Aorta (tissue), 5 donors: ENCODE measurements at regions not wholly inside any gene's neighbourhood (a gene's known extent, or its start where the extent isn't known, plus 50 kb on each side); places are given as distances from the start of the nearest gene placed in this dataset.

Source experiments
- ATAC-seq: fragments of 200-7000 bp; cut with Tn5 transposase; one replicate; pipeline ENCODE4 v1.9.1; 2022; ENCODE audit warnings: moderate library complexity; ENCODE audit not compliant: low FRiP score
- DNase-seq, 2 donors: peaks; one replicate each; pipeline ENCODE4 v3.0.0-alpha.2; 2020
- H3K27ac ChIP-seq, 2 donors: one replicate each; pipeline ENCODE4 v1.5.1; 2013; ENCODE audit warnings: low read length in 2 of 2, mild to moderate bottlenecking in 2 of 2, moderate library complexity in 2 of 2, control low read depth in 1 of 2, inconsistent platforms in 1 of 2, low read depth in 1 of 2
- H3K27me3 ChIP-seq, 2 donors: one replicate each; pipeline ENCODE4 v1.6.1; 2013; ENCODE audit warnings: control low read depth in 1 of 2, low read length in 1 of 2, mild to moderate bottlenecking in 1 of 2, moderate library complexity in 1 of 2; ENCODE audit not compliant: insufficient read depth in 2 of 2, control insufficient read depth in 1 of 2
- H3K36me3 ChIP-seq, 2 donors: one replicate each; pipeline ENCODE4 v1.6.1; 2013; ENCODE audit warnings: control low read depth in 1 of 2, low read length in 1 of 2, mild to moderate bottlenecking in 1 of 2; ENCODE audit not compliant: insufficient read depth in 2 of 2, control insufficient read depth in 1 of 2
- H3K4me1 ChIP-seq, 2 donors: one replicate each; pipeline ENCODE4 v1.6.1; 2013; ENCODE audit warnings: low read length in 2 of 2, control low read depth in 1 of 2, mild to moderate bottlenecking in 1 of 2, moderate library complexity in 1 of 2; ENCODE audit not compliant: insufficient read depth in 2 of 2, control insufficient read depth in 1 of 2
- H3K4me3 ChIP-seq, 2 donors: one replicate each; pipeline ENCODE4 v1.5.1; 2013; ENCODE audit warnings: low read length in 2 of 2, control low read depth in 1 of 2, mild to moderate bottlenecking in 1 of 2
- H3K9me3 ChIP-seq: one replicate; pipeline ENCODE4 v1.6.1; 2013; ENCODE audit warnings: mild to moderate bottlenecking, low read length; ENCODE audit not compliant: control insufficient read depth
- WGBS, 2 donors: extraction: QIAGEN DNeasy Blood & Tissue Kit; methylation state at CpG; one replicate each; pipeline ENCODE4 v1.1.7; 2013; 5-methylcytosine and 5-hydroxymethylcytosine counted together
- intact Hi-C, 2 donors: fragments of 100-400 bp; cut with DNase I; formaldehyde crosslinking; loops; one replicate each; pipeline versions ENCODE4 v1.14.2 to v1.15.0; 2022
- donor health status: healthy with polysubstance abuse.
- donor health status: Bipolar disorder and iron deficiency.
- donor health status: DM: no; HTN: no; CAD: no.
- donor health status: DM: no; HTN: no; CAD: no.
- donor health status: DM: yes; HTN: yes; CAD: no.

DNA sequence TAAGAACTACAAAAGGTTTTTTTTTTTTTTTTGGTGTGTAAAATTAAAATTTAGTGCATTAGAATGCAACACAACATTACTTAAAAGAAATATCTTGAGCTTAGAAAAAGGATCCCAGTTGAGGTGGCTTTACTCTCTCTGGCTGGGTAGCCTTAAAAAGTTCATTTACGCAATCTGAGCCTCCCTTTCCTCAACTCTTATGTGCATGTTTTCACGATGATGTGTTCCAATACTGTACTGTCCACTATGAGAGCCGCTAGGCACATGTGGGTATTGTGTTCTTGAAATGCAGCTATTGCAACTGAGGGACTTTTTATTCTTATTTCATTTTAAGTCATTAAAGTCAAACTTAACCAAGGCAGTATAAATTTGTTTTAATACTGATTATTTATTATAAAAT is 460.9 kb upstream of the SYT1 start:
- DNase-seq: no peak
- 78 to 82% methylated on average over 3 of the region's 3 CpGs for WGBS, 2 donors
- Histone ChIP-seq H3K4me3 (no peak overlapping the region), H3K9me3 (no peaks in the 10 kb centered on the region), H3K27me3 (no peaks in the 10 kb centered on the region), H3K36me3 (no peaks in the 10 kb centered on the region), H3K27ac (no peak overlapping the region), H3K4me1 (no peaks in the 10 kb centered on the region)
- ATAC-seq: no peak
- intact Hi-C loops: no loop called here

GRCh38 chr12:78406213-78406612 is 458.4 kb upstream of the SYT1 start:
- no peaks in the 10 kb centered on the region for H3K4me1 ChIP-seq
- intact Hi-C loops: no loop called here
- H3K27ac ChIP-seq: no peak overlapping the region
- no peaks in the 10 kb centered on the region for H3K36me3 ChIP-seq
- no peaks in the 10 kb centered on the region for H3K9me3 ChIP-seq
- no peak overlapping the region for H3K4me3 ChIP-seq
- ATAC-seq: no peak
- no peaks in the 10 kb centered on the region for H3K27me3 ChIP-seq
- 51 to 55% methylated on average over 2 of the region's 2 CpGs for WGBS, 2 donors
- DNase-seq: no peak

DNA sequence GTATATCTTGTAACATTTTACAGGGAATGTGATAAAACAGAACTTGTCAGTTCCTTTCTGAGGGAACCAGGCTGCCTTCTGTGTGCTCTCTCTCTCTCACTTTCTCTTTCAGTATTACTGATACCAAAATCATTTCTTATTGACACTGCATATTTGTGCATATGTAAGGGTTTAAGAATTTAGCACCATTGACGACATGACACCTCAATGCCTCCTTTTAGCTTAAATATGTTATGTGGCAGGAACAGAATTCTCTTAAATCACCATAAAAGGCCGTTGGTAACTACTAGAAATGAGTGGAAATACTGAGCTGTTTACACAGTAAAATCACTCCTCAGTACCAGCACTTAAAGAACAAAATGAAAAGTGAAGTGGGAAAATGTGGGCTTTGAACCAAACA is 457.7 kb upstream of the SYT1 start:
- H3K36me3 ChIP-seq: no peaks in the 10 kb centered on the region
- no peak overlapping the region for H3K4me3 ChIP-seq
- no peaks in the 10 kb centered on the region for H3K9me3 ChIP-seq
- 5 to 9% methylated on average over 2 of the region's 2 CpGs for WGBS, 2 donors
- DNase-seq: no peak
- no peaks in the 10 kb centered on the region for H3K4me1 ChIP-seq
- intact Hi-C loops: no loop called here
- H3K27me3 ChIP-seq: no peaks in the 10 kb centered on the region
- ATAC-seq: no peak
- no peak overlapping the region for H3K27ac ChIP-seq

DNA sequence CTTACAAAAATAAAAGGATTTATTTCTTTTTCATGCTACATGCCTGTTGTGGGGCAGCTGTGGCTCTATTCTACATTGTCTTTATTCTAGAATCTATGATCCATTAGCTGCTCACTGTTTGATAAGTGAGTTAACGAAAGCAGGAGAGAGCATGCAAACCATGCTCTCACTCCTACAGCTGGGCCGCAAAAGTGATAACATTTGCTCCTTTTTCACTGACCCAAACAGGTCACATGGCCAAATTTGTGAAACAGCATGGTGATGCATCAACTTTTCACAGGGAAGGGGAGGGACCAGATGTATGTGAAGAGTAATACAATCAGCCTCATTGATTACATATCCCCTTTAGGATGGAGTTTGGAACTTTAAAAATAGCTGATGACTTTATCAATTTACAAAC is 456.9 kb upstream of the SYT1 start:
- H3K36me3 ChIP-seq: no peaks in the 10 kb centered on the region

GRCh38 chr12:78414071-78414470 is 450.5 kb upstream of the SYT1 start:
- no peak for ATAC-seq
- intact Hi-C loops: no loop called here
- 84 to 91% methylated on average over 1 of the region's 1 CpG for WGBS, 2 donors
- Histone ChIP-seq H3K4me1 (no peaks in the 10 kb centered on the region), H3K9me3 (no peaks in the 10 kb centered on the region), H3K4me3 (no peak overlapping the region), H3K36me3 (no peaks in the 10 kb centered on the region), H3K27ac (no peak overlapping the region), H3K27me3 (no peaks in the 10 kb centered on the region)
- DNase-seq: no peak

More for the DNA sequence above, 456.9 kb upstream of the SYT1 start:
- ATAC-seq: no peak
- H3K4me3 ChIP-seq: no peak overlapping the region
- intact Hi-C loops: no loop called here
- DNase-seq: no peak
- no peaks in the 10 kb centered on the region for H3K4me1 ChIP-seq
- no peaks in the 10 kb centered on the region for H3K27me3 ChIP-seq
- no peak overlapping the region for H3K27ac ChIP-seq
- H3K9me3 ChIP-seq: no peaks in the 10 kb centered on the region
- 48 to 54% methylated on average over 2 of the region's 2 CpGs for WGBS, 2 donors

- H3K4me1 ChIP-seq: no peaks in the 10 kb centered on the region
- H3K27me3 ChIP-seq: no peaks in the 10 kb centered on the region
- DNase-seq: no peak
- peaks cover 1% of the 10 kb centered on the region for H3K9me3 ChIP-seq
- no peak for ATAC-seq
- WGBS, 2 donors: 17 to 27% methylated on average over 2 of the region's 2 CpGs
- no peaks in the 10 kb centered on the region for H3K36me3 ChIP-seq
- intact Hi-C loops: no loop called here
- no peak overlapping the region for H3K27ac ChIP-seq
- H3K4me3 ChIP-seq: no peak overlapping the region
Measured at GRCh38 chr12:78418919-78419318, 445.7 kb upstream of the SYT1 start.

GRCh38 chr12:78419513-78419912 is 445.1 kb upstream of the SYT1 start:
- intact Hi-C loops: no loop called here
- Histone ChIP-seq H3K4me3 (no peak overlapping the region), H3K9me3 (peaks cover 1% of the 10 kb centered on the region), H3K4me1 (no peaks in the 10 kb centered on the region), H3K27me3 (no peaks in the 10 kb centered on the region), H3K27ac (no peak overlapping the region), H3K36me3 (no peaks in the 10 kb centered on the region)
- no peak for DNase-seq
- ATAC-seq: no peak
- WGBS, 2 donors: 80 to 88% methylated on average over 3 of the region's 3 CpGs

GRCh38 chr12:78420991-78421390 is 443.6 kb upstream of the SYT1 start:
- H3K36me3 ChIP-seq: no peaks in the 10 kb centered on the region
- no peak overlapping the region for H3K4me3 ChIP-seq
- intact Hi-C loops: no loop called here
- no peak overlapping the region for H3K27ac ChIP-seq
- peaks cover 1% of the 10 kb centered on the region for H3K9me3 ChIP-seq
- DNase-seq: no peak
- 59 to 62% methylated on average over 4 of the region's 4 CpGs for WGBS, 2 donors
- no peaks in the 10 kb centered on the region for H3K27me3 ChIP-seq
- no peaks in the 10 kb centered on the region for H3K4me1 ChIP-seq
- no peak for ATAC-seq

- H3K27ac ChIP-seq: no peak overlapping the region
- DNase-seq (no peak), ATAC-seq (no peak)
- no peaks in the 10 kb centered on the region for H3K36me3 ChIP-seq
- no peaks in the 10 kb centered on the region for H3K4me1 ChIP-seq
- H3K27me3 ChIP-seq: no peaks in the 10 kb centered on the region
- intact Hi-C loops: no loop called here
- H3K9me3 ChIP-seq: no peaks in the 10 kb centered on the region
- 0 to 8% methylated on average over 2 of the region's 2 CpGs for WGBS, 2 donors
- H3K4me3 ChIP-seq: no peak overlapping the region
Measured at GRCh38 chr12:78430551-78430950, 434.0 kb upstream of the SYT1 start.
